ENCODE measurements at regions not wholly inside any gene's neighbourhood (a gene's known extent, or its start where the extent isn't known, plus 50 kb on each side); places are given as distances from the start of the nearest gene placed in this dataset.

DNA sequence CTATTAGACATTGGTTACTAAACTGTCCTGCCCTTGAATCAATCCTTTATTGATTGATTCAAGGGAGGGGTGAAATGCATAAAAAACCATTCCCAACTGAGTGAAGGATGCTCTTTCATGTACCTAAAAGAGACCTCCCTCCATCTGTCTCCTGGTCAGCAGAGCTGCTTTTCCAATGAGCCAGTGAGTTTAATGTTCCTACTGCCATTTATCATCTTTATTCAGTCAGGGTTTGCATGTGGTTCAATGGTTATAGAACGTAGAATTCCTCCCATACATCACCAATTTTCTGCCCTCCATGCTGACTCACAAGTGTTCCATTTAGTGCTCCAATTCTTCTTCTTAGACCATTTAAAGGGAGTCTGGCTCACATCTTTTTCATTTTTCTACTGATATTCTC, 199.1 kb upstream of the PCSK5 start:
- Mint-ChIP-seq H3K4me1 (no peaks in the 10 kb centered on the region), H3K9me3 (peaks cover 7% of the 10 kb centered on the region), H3K36me3 (ENCODE audit: low read depth) (peaks cover 3% of the 10 kb centered on the region), H3K4me3 (no peak overlapping the region), H3K27ac (no peak overlapping the region), H3K27me3 (ENCODE audit: low read depth, poor library complexity) (no peaks in the 10 kb centered on the region)
- no peak for DNase-seq
- TF ChIP-seq, protein P1, sequence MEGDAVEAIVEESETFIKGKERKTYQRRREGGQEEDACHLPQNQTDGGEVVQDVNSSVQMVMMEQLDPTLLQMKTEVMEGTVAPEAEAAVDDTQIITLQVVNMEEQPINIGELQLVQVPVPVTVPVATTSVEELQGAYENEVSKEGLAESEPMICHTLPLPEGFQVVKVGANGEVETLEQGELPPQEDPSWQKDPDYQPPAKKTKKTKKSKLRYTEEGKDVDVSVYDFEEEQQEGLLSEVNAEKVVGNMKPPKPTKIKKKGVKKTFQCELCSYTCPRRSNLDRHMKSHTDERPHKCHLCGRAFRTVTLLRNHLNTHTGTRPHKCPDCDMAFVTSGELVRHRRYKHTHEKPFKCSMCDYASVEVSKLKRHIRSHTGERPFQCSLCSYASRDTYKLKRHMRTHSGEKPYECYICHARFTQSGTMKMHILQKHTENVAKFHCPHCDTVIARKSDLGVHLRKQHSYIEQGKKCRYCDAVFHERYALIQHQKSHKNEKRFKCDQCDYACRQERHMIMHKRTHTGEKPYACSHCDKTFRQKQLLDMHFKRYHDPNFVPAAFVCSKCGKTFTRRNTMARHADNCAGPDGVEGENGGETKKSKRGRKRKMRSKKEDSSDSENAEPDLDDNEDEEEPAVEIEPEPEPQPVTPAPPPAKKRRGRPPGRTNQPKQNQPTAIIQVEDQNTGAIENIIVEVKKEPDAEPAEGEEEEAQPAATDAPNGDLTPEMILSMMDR (IDR thresholded peaks at IDR 0.05): no peak

GRCh38 chr9:75692309-75692708, 198.2 kb upstream of the PCSK5 start:
- no peaks in the 10 kb centered on the region for H3K27me3 Mint-ChIP-seq (ENCODE audit: low read depth, poor library complexity)
- H3K9me3 Mint-ChIP-seq: peaks cover 7% of the 10 kb centered on the region
- no peaks in the 10 kb centered on the region for H3K4me1 Mint-ChIP-seq
- H3K36me3 Mint-ChIP-seq (ENCODE audit: low read depth): peaks cover 3% of the 10 kb centered on the region
- TF ChIP-seq, protein P1 (IDR thresholded peaks at IDR 0.05): no peak
- no peak for DNase-seq
- H3K27ac Mint-ChIP-seq: no peak overlapping the region
- no peak overlapping the region for H3K4me3 Mint-ChIP-seq

DNA sequence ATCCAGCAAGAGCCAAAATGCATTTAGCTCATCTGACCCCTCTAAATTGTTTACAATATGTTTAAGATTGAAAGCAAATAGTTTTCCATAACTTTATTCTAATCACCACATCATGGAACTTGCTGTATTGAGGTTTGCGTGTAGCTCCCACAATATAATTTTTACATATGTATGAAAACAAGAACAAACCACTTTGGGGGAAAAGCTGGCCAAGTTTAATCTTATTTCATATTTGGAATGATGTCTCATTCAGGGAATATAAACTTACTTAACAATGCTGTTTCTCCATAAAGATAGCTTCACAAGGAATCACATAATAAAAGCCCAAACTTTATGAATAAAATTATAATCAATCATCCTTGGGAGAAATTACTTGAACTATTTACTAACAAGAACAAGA, 194.6 kb upstream of the PCSK5 start:
- no peaks in the 10 kb centered on the region for H3K9me3 Mint-ChIP-seq
- H3K4me3 Mint-ChIP-seq: no peak overlapping the region
- H3K27me3 Mint-ChIP-seq (ENCODE audit: low read depth, poor library complexity): no peaks in the 10 kb centered on the region
- no peak overlapping the region for H3K27ac Mint-ChIP-seq
- H3K36me3 Mint-ChIP-seq (ENCODE audit: low read depth): no peaks in the 10 kb centered on the region
- DNase-seq: no peak
- no peaks in the 10 kb centered on the region for H3K4me1 Mint-ChIP-seq
- TF ChIP-seq, protein P1 (IDR thresholded peaks at IDR 0.05): no peak

GRCh38 chr9:75699017-75699416, 191.5 kb upstream of the PCSK5 start:
- peaks cover 11% of the 10 kb centered on the region for H3K9me3 Mint-ChIP-seq
- H3K27me3 Mint-ChIP-seq (ENCODE audit: low read depth, poor library complexity): no peaks in the 10 kb centered on the region
- no peak overlapping the region for H3K4me3 Mint-ChIP-seq
- H3K27ac Mint-ChIP-seq: no peak overlapping the region
- DNase-seq: no peak
- H3K4me1 Mint-ChIP-seq: no peaks in the 10 kb centered on the region
- TF ChIP-seq, protein P1 (IDR thresholded peaks at IDR 0.05): no peak
- peaks cover 5% of the 10 kb centered on the region for H3K36me3 Mint-ChIP-seq (ENCODE audit: low read depth)

GRCh38 chr9:75699625-75700251, 190.7 kb upstream of the PCSK5 start:
- no peaks in the 10 kb centered on the region for H3K4me1 Mint-ChIP-seq
- H3K27me3 Mint-ChIP-seq (ENCODE audit: low read depth, poor library complexity): no peaks in the 10 kb centered on the region
- peaks cover 5% of the 10 kb centered on the region for H3K36me3 Mint-ChIP-seq (ENCODE audit: low read depth)
- H3K4me3 Mint-ChIP-seq: no peak overlapping the region
- TF ChIP-seq, protein P1 (IDR thresholded peaks at IDR 0.05): no peak
- H3K9me3 Mint-ChIP-seq: peaks cover 16% of the 10 kb centered on the region
- DNase-seq: no peak
- no peak overlapping the region for H3K27ac Mint-ChIP-seq

DNA sequence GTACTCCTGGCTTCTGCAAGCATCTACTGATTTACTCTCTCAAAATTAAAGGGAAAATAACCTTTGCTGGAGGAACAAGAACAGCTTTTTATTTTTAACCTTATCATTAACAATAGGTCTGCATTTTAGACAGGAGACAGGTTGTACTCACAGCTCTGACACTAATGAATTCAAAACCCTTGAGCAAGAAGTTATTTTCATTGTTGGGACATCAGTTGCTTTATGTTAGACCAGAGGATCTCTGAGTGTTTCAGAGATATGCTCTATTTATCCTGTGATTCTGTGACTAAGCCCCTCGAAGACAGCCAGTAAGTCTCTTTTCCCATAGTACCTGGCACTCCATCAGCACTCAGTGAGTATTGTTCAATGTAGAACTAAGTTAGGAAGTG, 190.2 kb upstream of the PCSK5 start:
- peaks cover 18% of the 10 kb centered on the region for H3K9me3 Mint-ChIP-seq
- H3K36me3 Mint-ChIP-seq (ENCODE audit: low read depth): peaks cover 5% of the 10 kb centered on the region
- TF ChIP-seq, protein P1 (IDR thresholded peaks at IDR 0.05): no peak
- DNase-seq: no peak
- no peak overlapping the region for H3K27ac Mint-ChIP-seq
- H3K27me3 Mint-ChIP-seq (ENCODE audit: low read depth, poor library complexity): no peaks in the 10 kb centered on the region
- H3K4me3 Mint-ChIP-seq: no peak overlapping the region
- H3K4me1 Mint-ChIP-seq: no peaks in the 10 kb centered on the region

Data from nephron progenitor cell (in vitro differentiated cells).